DND-41 (cell line): ENCODE measurements at regions not wholly inside any gene's neighbourhood (a gene's known extent, or its start where the extent isn't known, plus 50 kb on each side); places are given as distances from the start of the nearest gene placed in this dataset.

Experiments used
- ATAC-seq: fragments of 200-7000 bp; cut with Tn5 transposase; 3 replicates; pipeline ENCODE4 v1.9.1; 2021; ENCODE audit warnings: low read depth; ENCODE audit not compliant: insufficient read depth
- DNase-seq: peaks from one replicate; pipeline ENCODE4 v3.0.0-alpha.2; 2020
- H2AFZ ChIP-seq: 2 replicates; pipeline ENCODE4 v1.6.0; 2012; ENCODE audit warnings: low read depth, low read length
- H3K27ac ChIP-seq: 2 replicates; pipeline ENCODE4 v1.5.1; 2012; ENCODE audit warnings: low read length, inconsistent platforms
- H3K27me3 ChIP-seq: fragments of 200-600 bp; sonication (generic); 2 replicates; pipeline ENCODE4 v1.6.0; 2012; ENCODE audit warnings: low read length, mild to moderate bottlenecking, inconsistent platforms; ENCODE audit not compliant: insufficient read depth, poor library complexity
- H3K36me3 ChIP-seq: 2 replicates; pipeline ENCODE4 v1.5.1; 2012; ENCODE audit warnings: low read length, inconsistent platforms; ENCODE audit not compliant: insufficient read depth
- H3K4me1 ChIP-seq: 2 replicates; pipeline ENCODE4 v1.5.1; 2012; ENCODE audit warnings: mild to moderate bottlenecking, low read length; ENCODE audit not compliant: insufficient read depth
- H3K4me2 ChIP-seq: 2 replicates; pipeline ENCODE4 v1.6.0; 2012; ENCODE audit warnings: mild to moderate bottlenecking, moderate library complexity, low read length, inconsistent platforms; ENCODE audit not compliant: insufficient read depth
- H3K4me3 ChIP-seq, 2 experiments: fragments of 200-600 bp in 1 of 2; shearing (Covaris generic) in 1 of 2; 2 replicates each; pipeline ENCODE4 v1.5.1; 2012 to 2016; ENCODE audit warnings: inconsistent platforms in 2 of 2, low read length in 2 of 2, mild to moderate bottlenecking in 2 of 2, low read depth in 1 of 2, moderate library complexity in 1 of 2
- H3K79me2 ChIP-seq: 2 replicates; pipeline ENCODE4 v1.6.0; 2012; ENCODE audit warnings: low read length, inconsistent platforms; ENCODE audit not compliant: insufficient read depth
- H3K9ac ChIP-seq: 2 replicates; pipeline ENCODE4 v1.6.0; 2012; ENCODE audit warnings: low read depth, mild to moderate bottlenecking, inconsistent platforms, low read length, moderate library complexity
- H3K9me3 ChIP-seq: 2 replicates; pipeline ENCODE4 v1.5.1; 2012; ENCODE audit warnings: low read length, moderate library complexity, mild to moderate bottlenecking, inconsistent platforms; ENCODE audit not compliant: insufficient read depth, severe bottlenecking
- H4K20me1 ChIP-seq: 2 replicates; pipeline ENCODE4 v1.6.0; 2012; ENCODE audit warnings: low read length; ENCODE audit not compliant: insufficient read depth
- EZH2 ChIP-seq: IDR thresholded peaks from 3 replicates; pipeline ENCODE4 v1.6.1; 2012; ENCODE audit warnings: borderline replicate concordance, low read depth, mild to moderate bottlenecking, moderate library complexity, low read length, inconsistent platforms; ENCODE audit not compliant: severe bottlenecking
- TF ChIP-seq, protein P1 (sequence below): IDR thresholded peaks from 2 replicates; pipeline ENCODE4 v1.5.1; 2012; ENCODE audit warnings: borderline replicate concordance, low read length, moderate library complexity, mild to moderate bottlenecking; ENCODE audit not compliant: poor library complexity, severe bottlenecking; ENCODE audit errors: extremely low read depth

DNA sequence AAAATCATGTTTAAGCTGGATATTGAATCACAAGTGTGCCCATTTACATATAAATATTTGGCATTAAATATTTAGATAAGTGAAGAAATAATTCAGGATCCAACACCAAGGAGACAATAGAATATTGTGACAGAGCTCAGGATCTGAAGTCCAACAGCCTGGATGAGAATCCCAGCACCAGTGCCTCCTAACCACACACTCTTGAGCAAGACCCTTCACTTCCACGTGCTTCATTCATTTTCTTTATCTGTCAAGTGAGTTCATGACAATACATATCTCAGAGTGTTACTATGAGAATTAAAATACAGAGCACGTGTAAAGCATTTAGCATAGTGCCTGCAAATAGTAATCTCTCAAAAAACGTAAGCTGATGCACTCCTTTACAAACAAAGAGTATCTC, 78.4 kb upstream of the IKZF1 start:
- no peak overlapping the region for H3K9ac ChIP-seq
- ATAC-seq = no peak
- DNase-seq = no peak
- no peak overlapping the region for H3K4me2 ChIP-seq
- peaks cover 26% of the 10 kb centered on the region for H3K4me1 ChIP-seq
- no peaks in the 10 kb centered on the region for H3K36me3 ChIP-seq
- H3K79me2 ChIP-seq = no peaks in the 10 kb centered on the region
- TF ChIP-seq, protein P1, sequence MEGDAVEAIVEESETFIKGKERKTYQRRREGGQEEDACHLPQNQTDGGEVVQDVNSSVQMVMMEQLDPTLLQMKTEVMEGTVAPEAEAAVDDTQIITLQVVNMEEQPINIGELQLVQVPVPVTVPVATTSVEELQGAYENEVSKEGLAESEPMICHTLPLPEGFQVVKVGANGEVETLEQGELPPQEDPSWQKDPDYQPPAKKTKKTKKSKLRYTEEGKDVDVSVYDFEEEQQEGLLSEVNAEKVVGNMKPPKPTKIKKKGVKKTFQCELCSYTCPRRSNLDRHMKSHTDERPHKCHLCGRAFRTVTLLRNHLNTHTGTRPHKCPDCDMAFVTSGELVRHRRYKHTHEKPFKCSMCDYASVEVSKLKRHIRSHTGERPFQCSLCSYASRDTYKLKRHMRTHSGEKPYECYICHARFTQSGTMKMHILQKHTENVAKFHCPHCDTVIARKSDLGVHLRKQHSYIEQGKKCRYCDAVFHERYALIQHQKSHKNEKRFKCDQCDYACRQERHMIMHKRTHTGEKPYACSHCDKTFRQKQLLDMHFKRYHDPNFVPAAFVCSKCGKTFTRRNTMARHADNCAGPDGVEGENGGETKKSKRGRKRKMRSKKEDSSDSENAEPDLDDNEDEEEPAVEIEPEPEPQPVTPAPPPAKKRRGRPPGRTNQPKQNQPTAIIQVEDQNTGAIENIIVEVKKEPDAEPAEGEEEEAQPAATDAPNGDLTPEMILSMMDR = no peak
- TF ChIP-seq EZH2 = no peak
- H3K27me3 ChIP-seq = no peaks in the 10 kb centered on the region
- no peaks in the 10 kb centered on the region for H4K20me1 ChIP-seq
- H3K9me3 ChIP-seq = peaks cover 17% of the 10 kb centered on the region
- no peak overlapping the region for H3K4me3 ChIP-seq
- H3K27ac ChIP-seq = no peak overlapping the region
- no peak overlapping the region for H2AFZ ChIP-seq

DNA sequence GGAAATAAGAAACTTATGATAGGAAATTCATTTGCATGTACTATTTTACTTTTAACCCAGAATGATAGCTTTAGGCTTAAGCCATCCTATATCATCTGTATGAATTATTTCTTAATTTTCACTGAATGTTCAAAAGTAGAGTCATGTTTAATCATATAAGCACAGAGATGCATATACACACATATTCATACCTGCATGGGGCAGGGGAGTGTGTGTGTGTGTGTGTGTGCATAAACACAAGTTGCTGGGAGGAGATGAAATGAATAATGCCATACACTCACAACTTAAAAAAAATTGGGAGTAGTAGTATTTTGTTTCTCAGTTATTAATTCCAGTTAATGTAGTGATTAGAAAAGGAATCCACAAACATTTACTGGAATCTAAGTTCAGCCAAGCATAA, 83.1 kb upstream of the IKZF1 start:
- Histone ChIP-seq H3K79me2 (no peaks in the 10 kb centered on the region), H3K36me3 (no peaks in the 10 kb centered on the region), H3K4me2 (no peak overlapping the region), H3K27me3 (no peaks in the 10 kb centered on the region), H3K27ac (no peak overlapping the region), H4K20me1 (no peaks in the 10 kb centered on the region), H2AFZ (no peak overlapping the region), H3K4me1 (peaks cover 10% of the 10 kb centered on the region; the same call in 1 of the 2 replicates), H3K9me3 (peaks cover 13% of the 10 kb centered on the region), H3K9ac (no peak overlapping the region), H3K4me3 (no peak overlapping the region)
- DNase-seq (no peak), ATAC-seq (no peak)
- TF ChIP-seq EZH2 = no peak
- TF ChIP-seq, protein P1 = no peak

DNA sequence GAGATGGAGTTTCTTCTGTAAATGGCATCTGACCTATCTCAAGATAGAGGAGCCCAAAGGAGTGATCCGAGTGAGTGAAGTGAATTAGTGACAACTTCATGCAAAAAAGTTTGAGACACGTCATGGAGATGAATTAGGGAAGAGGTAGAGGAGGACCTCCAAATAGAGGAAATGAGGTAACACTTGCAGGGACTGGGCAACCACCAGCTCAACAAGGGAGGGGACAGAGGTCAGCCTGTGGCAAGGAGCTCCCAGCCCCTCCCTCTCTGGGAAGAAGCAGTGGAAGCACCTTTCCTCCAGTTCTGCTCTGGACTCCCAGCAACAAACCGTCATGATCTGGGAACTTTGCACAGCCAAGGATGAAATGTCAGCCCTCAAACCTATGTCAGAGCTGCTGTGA, 83.5 kb upstream of the IKZF1 start:
- no peak overlapping the region for H3K9ac ChIP-seq
- H2AFZ ChIP-seq = no peak overlapping the region
- no peaks in the 10 kb centered on the region for H3K36me3 ChIP-seq
- H3K27ac ChIP-seq = no peak overlapping the region
- H3K27me3 ChIP-seq = no peaks in the 10 kb centered on the region
- H3K4me3 ChIP-seq = no peak overlapping the region
- peaks cover 10% of the 10 kb centered on the region; the same call in 1 of the 2 replicates for H3K4me1 ChIP-seq
- ATAC-seq (no peak), DNase-seq (no peak)
- H3K9me3 ChIP-seq = peaks cover 13% of the 10 kb centered on the region
- no peaks in the 10 kb centered on the region for H4K20me1 ChIP-seq
- H3K79me2 ChIP-seq = no peaks in the 10 kb centered on the region
- no peak overlapping the region for H3K4me2 ChIP-seq
- TF ChIP-seq, protein P1 = no peak
- TF ChIP-seq EZH2 = no peak

DNA sequence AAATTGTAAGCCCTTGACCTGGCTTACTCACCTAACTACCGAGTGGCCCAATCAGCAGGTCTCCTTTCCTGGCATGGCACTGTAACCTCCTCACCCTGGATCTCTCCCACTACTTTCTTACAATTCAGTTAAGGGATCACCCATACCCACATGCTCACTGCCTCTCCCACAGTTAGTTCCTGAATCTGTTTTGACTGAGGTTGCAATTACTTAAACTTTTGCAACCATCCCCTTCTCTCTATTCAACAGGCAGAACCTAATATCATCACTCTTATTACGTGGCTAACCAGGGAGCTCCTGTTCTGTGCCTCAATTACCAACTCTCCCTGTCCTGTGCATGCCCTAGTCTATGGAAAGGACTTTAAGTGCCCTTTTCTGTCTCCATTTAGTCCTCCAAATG, 84.2 kb upstream of the IKZF1 start:
- no peak overlapping the region for H3K9ac ChIP-seq
- H4K20me1 ChIP-seq = no peaks in the 10 kb centered on the region
- TF ChIP-seq, protein P1 = no peak
- TF ChIP-seq EZH2 = no peak
- H3K9me3 ChIP-seq = peaks cover 13% of the 10 kb centered on the region
- no peak overlapping the region for H3K4me2 ChIP-seq
- H3K4me3 ChIP-seq = no peak overlapping the region
- H3K27ac ChIP-seq = no peak overlapping the region
- H2AFZ ChIP-seq = no peak overlapping the region
- H3K79me2 ChIP-seq = no peaks in the 10 kb centered on the region
- no peaks in the 10 kb centered on the region for H3K27me3 ChIP-seq
- ATAC-seq = no peak
- no peaks in the 10 kb centered on the region for H3K36me3 ChIP-seq
- peaks cover 10% of the 10 kb centered on the region; the same call in 1 of the 2 replicates for H3K4me1 ChIP-seq
- no peak for DNase-seq
